HL-60 (cell line): ENCODE measurements at regions not wholly inside any gene's neighbourhood (a gene's known extent, or its start where the extent isn't known, plus 50 kb on each side); places are given as distances from the start of the nearest gene placed in this dataset.
"Not testable (repeated sequence)": the region's sequence is repeated elsewhere in the genome, so short reads cannot be mapped to it uniquely, and the experiment has no call there.

Experiments used
- DNase-seq, 2 experiments: peaks; one replicate each; pipeline ENCODE4 v3.0.0-alpha.2; 2010 to 2020; ENCODE audit warnings: low read depth in 1 of 2, low spot score in 1 of 2
- H3K27ac ChIP-seq: fragments of 250-450 bp; sonication (Bioruptor Pico); replicated peaks from 2 replicates; pipeline ENCODE4 v1.5.1; 2020; ENCODE audit warnings: mild to moderate bottlenecking, moderate library complexity
- H3K27me3 ChIP-seq: fragments of 250-450 bp; sonication (Bioruptor Pico); 2 replicates; pipeline ENCODE4 v1.5.1; 2021; ENCODE audit warnings: mild to moderate bottlenecking, moderate library complexity; ENCODE audit not compliant: insufficient read depth, poor library complexity, severe bottlenecking
- H3K4me3 ChIP-seq: replicated peaks from 2 replicates; pipeline ENCODE4 v1.5.1; 2011; ENCODE audit warnings: mild to moderate bottlenecking, control low read depth, low read length; ENCODE audit not compliant: insufficient read depth

DNA sequence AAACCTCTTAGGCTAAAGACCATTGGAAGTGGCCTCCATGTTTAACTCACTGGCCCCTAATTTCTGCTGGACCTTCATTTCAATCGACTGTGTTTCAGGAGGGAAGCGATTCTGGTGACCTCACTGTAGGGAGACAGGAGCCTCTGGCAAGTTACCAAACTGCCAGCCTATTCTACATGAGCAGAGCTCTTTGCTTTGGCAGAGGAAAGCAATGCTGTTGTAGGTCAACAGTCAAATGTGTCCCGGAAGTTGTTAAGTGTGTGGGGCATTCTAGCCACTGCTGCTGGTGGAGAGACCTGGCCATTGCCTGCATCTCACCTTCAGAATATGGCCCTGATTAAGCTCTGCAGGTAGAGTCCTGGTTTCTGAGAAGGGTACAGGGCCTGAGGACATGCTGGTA is 306.8 kb upstream of the NOTCH2NLA start:
- H3K27me3 ChIP-seq, H3K27ac ChIP-seq, DNase-seq, H3K4me3 ChIP-seq: not testable (repeated sequence)

DNA sequence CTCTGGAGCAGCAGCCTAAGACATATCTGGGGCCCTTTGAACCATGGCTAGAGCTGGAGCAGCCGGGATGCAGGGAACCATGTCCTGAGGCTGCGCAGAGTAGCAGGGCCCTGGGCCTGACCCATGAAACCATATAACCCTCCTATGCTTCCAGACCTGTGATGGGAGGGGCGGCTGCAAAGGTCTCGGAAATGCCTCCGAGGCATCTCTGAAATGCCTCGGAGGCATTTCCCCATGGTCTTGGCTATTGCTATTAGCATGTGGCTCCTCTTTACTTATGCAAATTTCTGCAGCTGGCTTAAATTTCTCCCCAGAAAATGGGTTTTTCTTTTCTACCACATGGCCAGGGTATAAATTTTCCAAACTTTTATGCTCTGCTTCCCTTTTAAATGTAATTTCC is 302.1 kb upstream of the NOTCH2NLA start:
- DNase-seq, H3K27ac ChIP-seq, H3K4me3 ChIP-seq, H3K27me3 ChIP-seq: not testable (repeated sequence)

DNA sequence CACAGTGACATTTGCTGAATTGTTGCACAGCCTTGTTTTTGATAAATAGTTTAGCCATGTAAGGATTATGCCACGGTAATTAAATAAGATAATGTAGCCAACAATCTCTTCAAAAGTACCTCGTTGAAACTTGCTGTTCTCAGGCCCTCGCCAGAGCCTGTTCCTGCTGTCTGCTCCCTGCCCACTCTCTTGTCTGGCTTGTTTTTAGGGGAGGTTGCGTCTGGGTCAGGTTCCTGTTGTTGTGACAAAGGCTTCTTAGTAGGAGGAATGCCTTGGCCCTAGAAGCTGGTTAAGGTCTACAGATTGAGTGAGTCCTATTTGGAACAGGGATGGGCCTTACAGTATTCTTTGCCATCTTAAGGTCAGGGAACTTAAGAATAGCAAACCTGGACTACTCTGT is 294.0 kb upstream of the NOTCH2NLA start:
- not testable (repeated sequence) for DNase-seq, H3K4me3 ChIP-seq, H3K27ac ChIP-seq, H3K27me3 ChIP-seq

DNA sequence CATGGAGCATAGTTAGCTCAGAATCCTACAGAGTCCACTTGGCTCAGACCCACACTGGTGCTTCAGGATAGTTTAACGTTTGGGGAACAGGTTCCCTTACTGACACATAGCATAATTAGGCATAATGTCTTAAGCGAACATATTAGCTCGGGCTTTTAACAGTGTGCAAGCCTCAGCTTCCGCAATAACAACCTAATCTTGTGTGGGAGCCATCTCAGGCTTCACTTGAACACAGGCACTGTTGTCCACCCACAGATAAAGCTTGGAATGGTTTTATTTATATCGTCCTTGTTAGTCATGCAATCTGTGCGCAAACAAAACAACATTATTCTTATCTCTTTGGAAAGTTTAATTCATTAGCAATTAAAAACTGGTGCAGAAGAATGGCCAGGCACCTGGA is 293.5 kb upstream of the NOTCH2NLA start:
- not testable (repeated sequence) for H3K4me3 ChIP-seq, DNase-seq, H3K27ac ChIP-seq, H3K27me3 ChIP-seq

DNA sequence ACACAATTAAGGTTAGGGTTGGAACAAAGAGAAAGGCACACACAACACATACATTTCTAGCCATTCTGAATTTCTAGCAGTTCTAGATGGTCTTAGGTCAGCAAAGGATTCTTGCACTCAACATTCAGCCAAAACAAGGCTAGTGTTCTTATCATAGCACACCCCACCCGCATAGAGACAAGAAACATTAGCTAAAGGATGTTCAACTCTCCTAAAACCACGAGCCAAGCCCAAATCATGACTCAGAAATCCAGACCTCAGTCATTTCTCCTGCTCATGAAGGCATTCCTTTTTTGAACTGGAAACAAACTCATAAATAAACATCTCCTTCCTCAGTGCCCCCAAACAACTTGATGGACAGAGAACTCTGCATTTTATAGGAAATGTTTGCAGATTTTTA is 293.0 kb upstream of the NOTCH2NLA start:
- DNase-seq, H3K27ac ChIP-seq, H3K27me3 ChIP-seq, H3K4me3 ChIP-seq: not testable (repeated sequence)

DNA sequence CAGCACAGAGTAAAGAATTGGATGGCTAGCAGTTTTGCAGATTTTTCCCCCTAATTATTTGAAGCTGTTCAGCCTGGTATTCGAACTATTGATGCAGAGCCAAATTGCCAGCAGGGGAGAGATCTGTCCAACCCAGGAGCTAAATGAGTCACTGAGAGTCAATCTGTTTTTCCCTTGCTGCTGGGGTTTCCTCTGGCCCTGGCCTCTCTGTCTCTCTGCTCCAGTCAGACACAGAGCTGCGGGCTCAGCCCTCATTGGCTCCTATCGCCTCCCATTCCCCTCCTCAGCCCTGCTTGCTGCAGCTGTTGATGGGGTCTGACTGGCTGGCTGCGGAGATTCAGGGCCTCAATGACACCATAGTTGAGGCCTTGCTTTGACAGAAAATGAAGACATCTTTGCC is 284.9 kb upstream of the NOTCH2NLA start:
- not testable (repeated sequence) for DNase-seq, H3K27ac ChIP-seq, H3K27me3 ChIP-seq, H3K4me3 ChIP-seq

DNA sequence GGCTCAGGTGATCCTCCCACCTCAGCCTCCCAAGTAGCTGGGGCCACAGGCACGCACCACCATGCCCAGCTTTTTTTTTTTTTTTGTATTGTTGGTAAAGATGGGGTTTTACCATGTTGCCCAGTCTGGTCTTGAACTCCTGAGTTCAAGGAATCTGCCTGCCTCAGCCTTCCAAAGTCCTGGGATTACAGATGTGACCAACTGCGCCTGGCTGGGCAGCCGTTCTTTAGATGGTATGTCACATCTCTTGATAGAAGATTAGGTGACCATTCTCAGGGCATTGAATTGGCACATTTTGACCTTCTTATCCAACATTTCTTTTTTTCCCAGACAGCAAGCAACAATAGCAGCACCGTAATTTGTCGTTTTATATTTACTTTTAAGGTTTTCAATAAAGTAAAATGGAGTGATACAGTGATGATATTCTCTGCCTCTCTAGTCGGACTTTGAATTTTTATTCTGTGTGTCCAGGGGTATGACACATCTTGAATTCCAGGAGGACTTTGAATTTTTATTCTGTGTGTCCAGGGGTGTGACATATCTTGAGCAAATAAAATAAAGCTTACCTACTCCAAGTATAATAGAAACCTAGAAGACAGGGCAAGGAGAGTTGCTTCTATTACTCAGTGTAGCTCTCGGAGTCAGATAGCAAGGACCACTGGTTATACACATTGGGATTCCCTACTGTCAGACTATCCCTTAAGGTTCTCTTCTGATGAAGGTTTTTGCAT is 282.4 kb upstream of the NOTCH2NLA start:
- not testable (repeated sequence) for DNase-seq, H3K4me3 ChIP-seq, H3K27me3 ChIP-seq, H3K27ac ChIP-seq

DNA sequence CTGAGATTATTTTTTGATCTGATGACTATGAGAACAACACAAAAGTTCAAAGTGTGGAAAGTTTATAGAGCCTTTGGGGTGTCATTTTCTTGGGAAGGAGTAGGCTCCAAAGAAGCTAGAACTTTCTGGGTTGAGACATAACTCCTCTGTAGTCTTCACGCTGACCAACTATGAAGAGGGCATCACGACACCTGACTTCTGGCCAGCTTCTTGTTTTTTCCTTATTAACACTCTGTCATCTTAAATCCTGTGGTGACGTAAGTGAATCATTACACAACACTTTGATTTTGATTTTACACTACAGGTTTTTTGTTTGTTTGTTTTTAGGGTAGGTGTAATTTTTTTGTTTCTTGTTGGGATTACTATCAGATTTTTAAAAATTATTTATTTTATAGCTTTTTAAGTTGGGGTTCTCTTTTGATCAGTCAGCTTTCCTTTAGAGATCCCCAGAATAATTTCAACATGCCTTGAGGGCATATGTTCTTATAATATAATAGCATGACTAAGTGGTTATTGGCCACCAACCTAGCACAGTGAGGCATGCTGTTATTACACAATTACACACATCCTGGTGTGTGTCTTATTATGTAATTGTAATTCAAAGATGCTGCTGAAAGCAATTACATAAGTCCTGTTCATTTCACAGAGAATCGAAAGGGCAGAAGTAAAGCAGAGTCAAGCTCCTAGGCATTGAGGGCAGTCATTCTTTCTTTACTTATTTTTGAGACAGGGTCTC is 281.6 kb upstream of the NOTCH2NLA start:
- not testable (repeated sequence) for H3K4me3 ChIP-seq, H3K27ac ChIP-seq, DNase-seq, H3K27me3 ChIP-seq

DNA sequence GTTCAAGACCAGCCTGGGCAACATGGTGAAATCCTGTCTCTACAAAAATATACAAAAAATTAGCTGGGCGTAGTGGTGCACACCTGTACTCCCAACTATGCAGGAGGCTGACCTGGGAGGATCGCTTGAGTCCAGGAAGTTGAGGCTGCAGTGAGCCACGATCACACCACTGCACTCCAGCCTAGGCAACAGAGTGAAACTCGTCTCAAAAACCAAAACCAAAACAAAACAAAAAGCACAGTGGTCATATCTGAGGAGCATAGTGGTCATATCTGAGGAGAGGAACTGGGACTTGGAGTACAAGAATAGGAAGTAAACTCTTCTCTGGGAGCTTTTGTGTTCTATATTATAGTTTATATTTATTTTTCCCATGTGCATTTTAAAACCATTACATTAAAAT is 275.3 kb upstream of the NOTCH2NLA start:
- not testable (repeated sequence) for DNase-seq, H3K27ac ChIP-seq, H3K4me3 ChIP-seq, H3K27me3 ChIP-seq

DNA sequence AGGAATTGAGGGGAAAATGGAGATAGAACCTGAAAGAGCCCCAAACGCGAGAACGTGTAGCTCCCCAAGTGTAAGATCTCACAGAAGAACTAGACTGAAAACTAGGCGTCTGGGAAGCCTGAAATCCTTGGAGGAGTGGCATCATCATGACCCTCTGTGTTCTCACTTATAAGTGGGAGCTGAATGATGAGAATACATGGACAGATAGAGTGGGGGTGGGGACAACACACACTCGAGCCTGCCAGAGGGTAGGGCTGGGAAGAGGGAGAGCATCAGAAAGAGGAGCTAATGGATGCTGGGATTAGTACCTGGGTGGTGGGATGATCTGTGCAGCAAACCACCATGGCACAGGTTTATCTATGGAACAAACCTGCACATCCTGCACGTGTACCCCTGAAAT is 258.7 kb upstream of the NOTCH2NLA start:
- not testable (repeated sequence) for H3K27ac ChIP-seq, H3K27me3 ChIP-seq, DNase-seq, H3K4me3 ChIP-seq

DNA sequence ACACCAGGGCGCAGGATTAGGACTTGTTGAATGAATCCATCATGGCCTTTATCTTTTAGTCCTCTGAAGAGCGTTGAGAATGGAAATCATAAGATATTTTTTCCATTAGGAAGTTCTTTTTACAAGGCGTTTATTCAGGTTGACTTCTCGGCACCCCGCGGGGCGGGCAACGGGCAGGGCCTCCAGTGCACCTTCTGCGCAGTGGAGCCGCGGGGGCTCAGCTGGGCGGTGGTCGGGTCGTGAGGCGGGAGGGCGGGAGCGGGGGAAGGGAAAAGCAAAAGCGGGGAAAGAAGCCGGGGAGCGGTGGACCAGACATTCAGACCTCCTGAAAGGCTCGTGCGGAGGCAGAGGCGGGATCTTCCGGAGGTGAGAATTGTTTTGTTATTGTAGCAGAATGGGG is 258.3 kb upstream of the NOTCH2NLA start:
- H3K27me3 ChIP-seq, DNase-seq, H3K4me3 ChIP-seq, H3K27ac ChIP-seq: not testable (repeated sequence)

DNA sequence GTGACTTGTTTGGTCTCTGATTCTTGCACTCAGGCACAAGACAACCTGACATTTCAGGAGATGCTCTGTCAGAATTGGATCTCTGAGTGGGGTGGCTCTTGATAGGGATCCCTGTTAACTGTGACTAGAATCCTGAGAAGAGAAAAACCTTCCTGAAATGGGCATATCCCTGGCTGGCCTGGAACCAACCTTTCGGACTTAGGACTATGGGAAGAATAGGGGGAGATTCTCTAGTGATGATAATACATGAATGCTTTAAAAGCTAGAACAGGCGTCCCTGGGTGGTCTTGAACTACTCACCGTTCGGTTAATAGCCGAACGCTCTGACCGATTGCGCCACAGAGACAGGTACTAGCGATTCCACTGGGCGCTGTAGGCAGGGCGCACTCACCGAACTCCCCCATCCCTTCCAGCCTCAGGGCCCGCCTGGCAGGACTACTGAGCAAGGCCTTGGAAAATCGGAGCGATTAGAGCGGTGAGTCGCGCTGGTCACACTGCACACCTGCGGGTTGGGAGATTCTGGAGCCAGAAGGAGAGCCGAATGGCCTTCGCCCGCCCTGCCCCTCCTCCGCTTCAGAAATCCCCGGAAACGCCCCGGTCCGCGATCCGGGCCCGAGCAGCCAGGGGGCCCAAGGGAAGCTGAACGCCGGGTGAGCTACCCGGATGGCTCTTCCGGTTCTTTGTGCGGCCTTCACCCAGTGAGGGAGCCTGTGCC is 257.6 kb upstream of the NOTCH2NLA start:
- not testable (repeated sequence) for DNase-seq, H3K27me3 ChIP-seq, H3K4me3 ChIP-seq, H3K27ac ChIP-seq

DNA sequence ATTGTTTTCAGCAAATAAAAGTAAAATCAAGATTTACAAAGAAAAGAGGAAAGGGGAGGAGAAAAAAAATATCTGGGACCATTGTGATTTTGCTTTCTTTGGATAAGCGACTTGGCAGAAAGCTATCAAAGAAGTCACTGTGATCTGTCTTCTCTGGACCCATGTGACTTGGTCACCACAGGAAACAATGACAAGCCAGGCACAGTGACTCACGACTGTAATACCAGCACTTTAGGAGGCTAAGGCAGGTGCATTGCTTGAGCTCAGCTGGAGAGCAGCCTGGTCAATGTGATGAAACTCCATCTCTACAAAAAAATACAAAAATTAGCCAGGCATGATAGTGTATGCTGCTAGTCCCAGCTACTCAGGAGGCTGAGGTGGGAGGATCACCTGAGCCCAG is 255.4 kb upstream of the NOTCH2NLA start:
- not testable (repeated sequence) for H3K4me3 ChIP-seq, H3K27me3 ChIP-seq, H3K27ac ChIP-seq, DNase-seq

DNA sequence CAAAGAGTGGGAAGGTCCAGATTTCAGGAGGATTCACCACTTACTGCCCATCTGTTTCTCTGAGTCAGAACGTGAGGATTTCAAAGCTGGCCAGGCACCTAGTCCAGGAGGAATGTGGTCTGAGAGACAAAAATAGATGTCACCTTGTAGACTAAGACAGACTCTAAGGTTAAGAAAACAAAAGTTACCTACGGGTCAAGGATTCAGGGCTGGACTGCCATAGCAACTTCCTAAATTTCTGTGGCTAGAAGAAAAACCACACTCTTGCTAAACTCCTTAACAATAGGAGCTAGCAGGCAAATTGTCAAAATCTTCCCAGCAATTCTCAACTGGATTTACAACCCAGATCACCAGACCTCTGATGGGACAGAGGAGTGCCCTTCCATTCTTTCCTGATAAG is 250.4 kb upstream of the NOTCH2NLA start:
- H3K4me3 ChIP-seq, DNase-seq, H3K27ac ChIP-seq, H3K27me3 ChIP-seq: not testable (repeated sequence)
